ENCODE measurements at regions not wholly inside any gene's neighbourhood (a gene's known extent, or its start where the extent isn't known, plus 50 kb on each side); places are given as distances from the start of the nearest gene placed in this dataset.
A peak's percentile ranks its signal among the peaks of the same experiment; 100 is the strongest.

GRCh38 chr5:143761663-143762062, 50.3 kb upstream of the HMHB1 start:
- Histone ChIP-seq H2AFZ (ENCODE audit: low read length) (no peak overlapping the region), H3K27ac (ENCODE audit: extremely low read length, insufficient read depth, low read length) (no peak overlapping the region), H3K27me3 (ENCODE audit: control insufficient read depth in 1 of 2, insufficient read depth in 2 of 2, low read length in 2 of 2) (no peaks in the 10 kb centered on the region; a peak in 1 of 5 replicates), H3K79me2 (ENCODE audit: insufficient read depth, low read length) (no peaks in the 10 kb centered on the region), H3K4me2 (ENCODE audit: low read depth, low read length) (no peak overlapping the region), H3K4me3 (replicated peaks in 1 of 3; ENCODE audit: insufficient read depth in 1 of 3, low read depth in 2 of 3, low read length in 3 of 3) (no peak overlapping the region), H3K36me3 (replicated peaks in 1 of 2; ENCODE audit: control insufficient read depth in 1 of 2, insufficient read depth in 2 of 2, low read length in 2 of 2) (no peaks in the 10 kb centered on the region), H3K9me3 (ENCODE audit: low read length) (no peaks in the 10 kb centered on the region), H3K9ac (ENCODE audit: insufficient read depth, low read depth, low read length) (no peak overlapping the region), H3K4me1 (ENCODE audit: insufficient read depth, low read length) (no peaks in the 10 kb centered on the region), H4K20me1 (ENCODE audit: insufficient read depth, low read length) (no peaks in the 10 kb centered on the region)
- BruUV-seq (replicated peaks) = no TSS peak
- DNase-seq (ENCODE audit: low spot score) (no peak), ATAC-seq (no peak), FAIRE-seq (no peak)
- in situ Hi-C loops (cut with HindIII; ENCODE audit: extremely low pct_ligation_motif_present, low pct_unique_long_range_greater_than_20kb) (no loop called here), intact Hi-C loops (cut with micrococcal nuclease; ENCODE audit: unreplicated experiment) (no loop called here)
- ChIA-PET CTCF (ENCODE audit: low intra/inter-chr PET ratio, low total read pairs) (no interaction called here), POLR2A (no interaction called here)
- TF ChIP-seq EZH2 (conservative IDR thresholded peaks at IDR 0.05; ENCODE audit: low read depth, low read length) (no peak), TARDBP (CRISPR knock-in tag; IDR thresholded peaks at IDR 0.05) (no peak), SMARCC2 (IDR thresholded peaks at IDR 0.05) (no peak), HES4 (CRISPR knock-in tag; IDR thresholded peaks at IDR 0.05; ENCODE audit: borderline replicate concordance) (no peak), ATF7 (IDR thresholded peaks at IDR 0.05) (peak; percentile 66), ATF7 (CRISPR knock-in tag; IDR thresholded peaks at IDR 0.05) (no peak), BCL6 (CRISPR knock-in tag; IDR thresholded peaks at IDR 0.05) (peak; percentile 62), ZNF737 (CRISPR knock-in tag; IDR thresholded peaks at IDR 0.05; ENCODE audit: borderline replicate concordance) (no peak), PRDM15 (CRISPR knock-in tag; IDR thresholded peaks at IDR 0.05) (no peak), YY1 (IDR thresholded peaks at IDR 0.05; ENCODE audit: insufficient read depth, insufficient replicate concordance, low read depth, low read length) (no peak), PRDM4 (CRISPR knock-in tag; IDR thresholded peaks at IDR 0.05; ENCODE audit: borderline replicate concordance) (no peak), TAF15 (IDR thresholded peaks at IDR 0.05; ENCODE audit: low read depth, low read length, poor library complexity, severe bottlenecking) (no peak)
- WGBS (ENCODE audit: low lambda C conversion rate) = 23% methylated on average over 3 of the region's 3 CpGs

Measured in HepG2 (cell line).